Duodenal mucosa (tissue), 2 donors: ENCODE measurements at regions not wholly inside any gene's neighbourhood (a gene's known extent, or its start where the extent isn't known, plus 50 kb on each side); places are given as distances from the start of the nearest gene placed in this dataset.

Experiments used
- H3K27ac ChIP-seq: one replicate; pipeline ENCODE4 v1.7.0; 2013; ENCODE audit warnings: low read depth, low read length
- H3K27me3 ChIP-seq, 2 donors: one replicate each; pipeline ENCODE4 v1.7.0; 2013; ENCODE audit warnings: low read length in 2 of 2, control low read depth in 1 of 2; ENCODE audit not compliant: insufficient read depth in 2 of 2, control insufficient read depth in 1 of 2
- H3K36me3 ChIP-seq, 2 donors: one replicate each; pipeline ENCODE4 v1.7.0; 2013; ENCODE audit warnings: low read length in 2 of 2, control low read depth in 1 of 2; ENCODE audit not compliant: insufficient read depth in 2 of 2, control insufficient read depth in 1 of 2
- H3K4me1 ChIP-seq, 2 donors: one replicate each; pipeline ENCODE4 v1.7.0; 2013; ENCODE audit warnings: low read length in 2 of 2, control low read depth in 1 of 2; ENCODE audit not compliant: insufficient read depth in 2 of 2, control insufficient read depth in 1 of 2
- H3K4me3 ChIP-seq, 2 donors: one replicate each; pipeline ENCODE4 v1.7.0; 2013; ENCODE audit warnings: low read length in 2 of 2, low read depth in 1 of 2
- H3K9ac ChIP-seq, 2 donors: one replicate each; pipeline ENCODE4 v1.7.0; 2013; ENCODE audit warnings: low read length in 2 of 2, low read depth in 1 of 2
- H3K9me3 ChIP-seq, 2 donors: one replicate each; pipeline ENCODE4 v1.7.0; 2013; ENCODE audit warnings: low read length in 2 of 2, control low read depth in 1 of 2; ENCODE audit not compliant: control insufficient read depth in 1 of 2

DNA sequence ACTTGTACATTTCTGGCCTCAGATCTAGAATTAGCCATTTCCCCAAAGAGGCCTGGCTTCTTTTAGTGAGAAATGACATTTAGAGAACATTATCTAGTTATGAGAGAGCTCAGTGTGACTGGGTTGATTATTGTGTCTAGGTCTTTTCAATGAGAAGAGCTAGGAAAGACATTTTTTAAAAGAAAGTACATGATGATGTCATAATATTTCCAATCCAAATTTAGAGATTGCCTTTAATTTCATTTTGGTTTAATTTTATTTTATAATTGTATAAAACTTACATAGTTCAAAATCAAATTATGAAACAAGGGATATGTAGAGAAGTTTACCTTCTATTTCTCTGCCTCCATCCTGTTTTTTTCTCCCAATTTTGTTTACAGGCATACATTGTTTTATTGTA lies 354.9 kb downstream of the TMEM135 start:
- Histone ChIP-seq H3K36me3 (no peaks in the 10 kb centered on the region), H3K9ac (no peak overlapping the region), H3K27me3 (no peaks in the 10 kb centered on the region), H3K4me1 (no peaks in the 10 kb centered on the region), H3K4me3 (no peak overlapping the region), H3K9me3 (no peaks in the 10 kb centered on the region), H3K27ac (no peak overlapping the region)

DNA sequence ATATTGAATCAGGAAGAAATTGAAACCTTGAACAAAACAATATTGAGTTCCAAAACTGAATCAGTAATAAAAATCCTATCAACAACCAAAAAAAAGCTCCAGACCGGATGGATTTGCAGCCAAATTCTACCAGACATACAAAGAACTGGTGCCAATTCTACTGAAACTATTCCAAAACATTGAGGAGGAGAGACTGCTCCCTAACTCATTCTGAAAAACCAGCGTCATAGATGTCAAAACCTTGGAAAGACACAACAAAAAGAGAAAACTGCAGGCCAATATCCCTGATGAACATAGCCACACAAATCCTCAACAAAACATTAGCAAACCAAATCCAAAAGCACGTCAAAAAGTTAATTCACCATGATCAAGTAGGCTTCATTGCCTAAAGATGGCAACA lies 353.8 kb downstream of the TMEM135 start:
- no peaks in the 10 kb centered on the region for H3K27me3 ChIP-seq
- H3K4me3 ChIP-seq, result no peak overlapping the region
- no peaks in the 10 kb centered on the region for H3K4me1 ChIP-seq
- H3K9me3 ChIP-seq, result no peaks in the 10 kb centered on the region
- no peak overlapping the region for H3K27ac ChIP-seq
- no peaks in the 10 kb centered on the region for H3K36me3 ChIP-seq
- no peak overlapping the region for H3K9ac ChIP-seq

DNA sequence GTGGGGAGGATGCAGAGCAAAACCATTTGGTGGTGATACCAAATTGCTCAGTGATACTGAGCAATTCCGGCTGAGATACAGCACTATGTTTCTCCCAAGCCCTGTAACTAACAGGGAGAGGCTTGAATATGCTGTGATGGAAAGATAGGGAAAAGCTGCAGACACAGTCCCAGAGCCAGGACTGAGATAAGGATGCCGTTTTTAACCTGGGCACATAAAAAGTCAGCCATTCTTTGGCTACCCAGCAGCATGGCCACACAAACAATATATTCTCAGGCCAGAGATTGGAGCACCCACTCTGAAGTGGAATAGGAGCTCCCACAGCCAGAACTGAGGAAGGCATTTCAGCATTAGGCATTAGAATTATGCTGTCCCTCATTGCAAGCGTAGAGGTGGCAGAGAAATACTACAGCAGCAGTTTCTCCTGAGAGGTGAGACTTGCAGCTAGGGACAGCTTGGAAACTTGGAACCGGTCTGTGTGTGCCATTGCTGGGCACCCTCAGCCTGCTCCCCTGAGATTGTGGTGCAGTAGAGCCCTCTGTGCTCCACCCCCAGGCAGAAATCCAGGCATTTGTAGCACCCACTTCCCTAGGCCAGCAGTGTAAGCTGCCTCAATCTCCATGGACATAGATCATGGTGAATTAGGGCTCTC lies 346.5 kb downstream of the TMEM135 start:
- Histone ChIP-seq H3K27ac (no peak overlapping the region), H3K4me1 (no peaks in the 10 kb centered on the region), H3K4me3 (no peak overlapping the region), H3K27me3 (peaks cover 0 to 3% of the 10 kb centered on the region in 2 donors), H3K9ac (no peak overlapping the region), H3K9me3 (peaks cover 0 to 3% of the 10 kb centered on the region in 2 donors), H3K36me3 (no peaks in the 10 kb centered on the region)

DNA sequence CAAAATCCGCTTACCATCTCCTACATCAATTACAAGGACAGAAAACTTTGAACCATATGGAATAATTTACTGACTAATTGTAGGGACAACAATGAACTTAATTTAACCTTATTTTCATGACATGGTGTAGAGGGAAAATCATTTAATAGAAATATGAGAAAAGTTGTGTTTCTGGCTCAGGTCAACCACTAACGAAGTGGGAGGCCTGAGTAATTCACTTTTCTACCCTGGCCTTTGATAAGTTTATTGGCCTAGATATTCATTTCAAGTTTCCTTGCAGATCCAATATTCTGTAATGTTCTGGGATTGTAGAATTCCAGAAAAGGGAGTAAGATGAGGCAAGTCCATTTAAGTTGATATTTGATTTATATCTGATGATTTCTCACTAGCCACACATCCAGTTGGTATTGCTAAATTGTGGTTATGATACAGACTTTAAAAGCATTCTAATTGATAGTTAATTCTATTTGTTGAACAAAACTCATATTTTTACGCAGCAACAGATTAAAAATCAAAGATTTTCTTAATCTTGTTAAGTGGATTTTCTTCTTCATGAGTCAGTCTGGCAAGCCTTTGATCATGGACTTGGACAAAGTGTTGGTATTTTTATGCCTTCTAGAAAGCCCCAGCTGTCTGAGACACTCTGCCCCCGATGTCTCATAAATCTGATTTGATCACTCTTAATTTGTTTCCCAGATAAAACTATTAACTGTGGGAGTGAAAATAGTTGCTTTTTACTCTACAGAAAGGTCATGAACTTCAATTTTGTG lies 336.5 kb downstream of the TMEM135 start:
- no peaks in the 10 kb centered on the region for H3K36me3 ChIP-seq
- no peak overlapping the region for H3K9ac ChIP-seq

More for the DNA sequence above, 336.5 kb downstream of the TMEM135 start:
- Histone ChIP-seq H3K27ac (no peak overlapping the region), H3K4me3 (no peak overlapping the region), H3K9me3 (peaks cover 0 to 2% of the 10 kb centered on the region in 2 donors), H3K4me1 (no peaks in the 10 kb centered on the region), H3K27me3 (no peaks in the 10 kb centered on the region)
